Liver (tissue), 8 donors: ENCODE measurements at regions not wholly inside any gene's neighbourhood (a gene's known extent, or its start where the extent isn't known, plus 50 kb on each side); places are given as distances from the start of the nearest gene placed in this dataset.

Experiments
- DNase-seq: peaks from one replicate; pipeline ENCODE4 v3.0.0-alpha.2; 2017; ENCODE audit warnings: low spot score
- H3K27ac ChIP-seq, 2 donors: one replicate each; pipeline ENCODE4 v1.7.0; 2013; ENCODE audit warnings: inconsistent platforms in 2 of 2, low read length in 2 of 2, control low read depth in 1 of 2, low read depth in 1 of 2, mild to moderate bottlenecking in 1 of 2
- H3K27me3 ChIP-seq, 4 donors: one replicate each; pipeline versions ENCODE4 v1.6.1 to v1.7.0; 2013; ENCODE audit warnings: low read length in 3 of 4, inconsistent platforms in 1 of 4, mild to moderate bottlenecking in 1 of 4, moderate library complexity in 1 of 4; ENCODE audit not compliant: control insufficient read depth in 4 of 4, insufficient read depth in 4 of 4
- H3K36me3 ChIP-seq, 4 donors: one replicate each; pipeline versions ENCODE4 v1.6.1 to v1.7.0; 2013; ENCODE audit warnings: low read length in 3 of 4, mild to moderate bottlenecking in 3 of 4, low read depth in 1 of 4, moderate library complexity in 1 of 4; ENCODE audit not compliant: control insufficient read depth in 4 of 4, insufficient read depth in 3 of 4
- H3K4me1 ChIP-seq, 4 donors: one replicate each; pipeline versions ENCODE4 v1.6.1 to v1.7.0; 2013; ENCODE audit warnings: low read length in 3 of 4, mild to moderate bottlenecking in 3 of 4, moderate library complexity in 1 of 4; ENCODE audit not compliant: control insufficient read depth in 4 of 4, insufficient read depth in 4 of 4
- H3K4me3 ChIP-seq, 3 donors: one replicate each; pipeline versions ENCODE4 v1.6.1 to v1.7.0; 2013; ENCODE audit warnings: low read length in 3 of 3, control low read depth in 1 of 3, low read depth in 1 of 3, mild to moderate bottlenecking in 1 of 3
- H3K9ac ChIP-seq, 2 donors: one replicate each; pipeline ENCODE4 v1.7.0; 2013; ENCODE audit warnings: low read length in 2 of 2, mild to moderate bottlenecking in 2 of 2, moderate library complexity in 2 of 2, control low read depth in 1 of 2, low read depth in 1 of 2
- H3K9me3 ChIP-seq, 4 donors: one replicate each; pipeline versions ENCODE4 v1.6.1 to v1.7.0; 2013; ENCODE audit warnings: low read length in 3 of 4; ENCODE audit not compliant: control insufficient read depth in 4 of 4
- EGR1 ChIP-seq, 2 donors: IDR thresholded peaks; 2 replicates each; pipeline ENCODE4 v1.6.1; 2016 to 2018; ENCODE audit warnings: antibody characterized with exemption in 2 of 2, low read depth in 2 of 2
- FOXA1 ChIP-seq: IDR thresholded peaks from 2 replicates; pipeline ENCODE4 v1.6.1; 2016; ENCODE audit warnings: antibody characterized with exemption
- FOXA2 ChIP-seq: IDR thresholded peaks from 2 replicates; pipeline ENCODE4 v1.6.1; 2016; ENCODE audit warnings: antibody characterized with exemption
- GABPA ChIP-seq, 2 donors: IDR thresholded peaks in 1 of 2; conservative IDR thresholded peaks in 1 of 2; 2 replicates each; pipeline ENCODE4 v1.6.1; 2016; ENCODE audit warnings: antibody characterized with exemption in 2 of 2, mild to moderate bottlenecking in 1 of 2, moderate library complexity in 1 of 2
- HNF4A ChIP-seq, 2 donors: conservative IDR thresholded peaks; 2 replicates each; pipeline ENCODE4 v1.6.1; 2016; ENCODE audit warnings: antibody characterized with exemption in 2 of 2, mild to moderate bottlenecking in 2 of 2
- HNF4G ChIP-seq: IDR thresholded peaks from 2 replicates; pipeline ENCODE4 v1.6.1; 2016; ENCODE audit warnings: antibody characterized with exemption
- JUND ChIP-seq, 2 donors: IDR thresholded peaks; 2 replicates each; pipeline ENCODE4 v1.6.1; 2016; ENCODE audit warnings: antibody characterized with exemption in 2 of 2
- NR2F2 ChIP-seq: IDR thresholded peaks from 2 replicates; pipeline ENCODE4 v1.6.1; 2016; ENCODE audit warnings: antibody characterized with exemption
- RAD21 ChIP-seq, 2 donors: IDR thresholded peaks; 2 replicates each; pipeline ENCODE4 v1.6.1; 2016; ENCODE audit warnings: antibody characterized with exemption in 2 of 2, mild to moderate bottlenecking in 2 of 2
- RXRA ChIP-seq, 2 donors: IDR thresholded peaks; 2 replicates each; pipeline ENCODE4 v1.6.1; 2017 to 2018; ENCODE audit warnings: antibody characterized with exemption in 2 of 2, mild to moderate bottlenecking in 1 of 2
- SP1 ChIP-seq: IDR thresholded peaks from 2 replicates; pipeline ENCODE4 v1.6.1; 2018; ENCODE audit warnings: antibody characterized with exemption, mild to moderate bottlenecking
- TAF1 ChIP-seq: conservative IDR thresholded peaks from 2 replicates; pipeline ENCODE4 v1.6.1; 2016; ENCODE audit warnings: antibody characterized with exemption, mild to moderate bottlenecking
- YY1 ChIP-seq: IDR thresholded peaks from 2 replicates; pipeline ENCODE4 v1.6.1; 2016; ENCODE audit warnings: antibody characterized with exemption, mild to moderate bottlenecking
- WGBS: extraction: QIAGEN DNeasy Blood & Tissue Kit; methylation state at CpG from one replicate; pipeline ENCODE4 v1.1.7; 2013; 5-methylcytosine and 5-hydroxymethylcytosine counted together
- TF ChIP-seq, protein P1 (sequence below): IDR thresholded peaks from 2 replicates; pipeline ENCODE4 v1.6.1; 2016; ENCODE audit warnings: antibody characterized with exemption
- TF ChIP-seq, protein P2 (sequence below): IDR thresholded peaks from 2 replicates; pipeline ENCODE4 v1.6.1; 2016; ENCODE audit warnings: antibody characterized with exemption, mild to moderate bottlenecking
- TF ChIP-seq, protein P3 (sequence below): fragments of 150-350 bp; IDR thresholded peaks from 2 replicates; pipeline ENCODE4 v1.5.1; 2017; ENCODE audit warnings: improper control_type of control experiment, low read depth, low read length; ENCODE audit not compliant: missing input control
- TF ChIP-seq, protein P4 (sequence below): IDR thresholded peaks from 2 replicates; pipeline ENCODE4 v1.6.1; 2016; ENCODE audit warnings: antibody characterized with exemption
- TF ChIP-seq, protein P5 (sequence below): IDR thresholded peaks from 2 replicates; pipeline ENCODE4 v1.6.1; 2016; ENCODE audit warnings: antibody characterized with exemption
- donor health status: healthy.
- donor health status: healthy.
- donor health status: healthy.
- donor health status: healthy.
- donor health status: healthy.

DNA sequence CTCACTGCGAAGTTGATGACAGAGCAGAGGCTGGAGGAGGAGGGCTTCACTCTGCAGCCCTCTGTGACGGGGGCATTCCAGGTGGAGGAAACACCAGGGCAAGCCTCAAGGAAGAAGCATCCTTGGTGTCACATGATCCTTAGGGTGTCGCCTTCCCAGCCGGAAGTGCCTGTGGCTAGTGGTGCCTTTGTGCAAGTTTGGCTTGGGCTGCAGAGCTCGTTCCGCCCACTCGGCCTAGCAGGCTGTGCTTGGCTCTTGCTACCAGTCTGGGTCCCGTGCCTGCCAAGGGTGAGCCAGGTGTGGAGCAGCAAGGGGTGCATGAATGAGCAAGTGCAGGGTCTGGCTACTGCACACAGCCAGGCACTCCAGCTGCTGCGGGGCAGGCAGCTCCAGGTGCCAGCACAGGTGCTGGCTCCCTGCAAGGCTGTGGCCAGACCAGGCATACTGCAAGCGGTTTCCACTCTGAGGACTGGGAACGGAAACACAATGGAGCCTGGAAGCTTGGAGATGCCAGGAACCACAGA, 325.3 kb upstream of the SMIM21 start:
- 73% methylated on average over 11 of the region's 11 CpGs for WGBS
- DNase-seq = no peak
- Histone ChIP-seq H3K4me1 (no peaks in the 10 kb centered on the region), H3K4me3 (no peak overlapping the region), H3K9me3 (no peaks in the 10 kb centered on the region), H3K36me3 (no peaks in the 10 kb centered on the region), H3K27ac (no peak overlapping the region), H3K27me3 (no peaks in the 10 kb centered on the region), H3K9ac (no peak overlapping the region)
- TF ChIP-seq GABPA (IDR thresholded peaks at IDR 0.05 in 1 of 2, conservative IDR thresholded peaks at IDR 0.05 in 1 of 2) (no peak), HNF4A (conservative IDR thresholded peaks at IDR 0.05) (no peak), RAD21 (IDR thresholded peaks at IDR 0.05) (no peak), TAF1 (no peak), YY1 (no peak), FOXA2 (no peak), FOXA1 (no peak), HNF4G (no peak), EGR1 (IDR thresholded peaks at IDR 0.05; ENCODE audit: low read depth in 2 of 2) (no peak), JUND (IDR thresholded peaks at IDR 0.05) (no peak), SP1 (no peak), RXRA (IDR thresholded peaks at IDR 0.05) (no peak), NR2F2 (no peak)
- TF ChIP-seq, protein P1, sequence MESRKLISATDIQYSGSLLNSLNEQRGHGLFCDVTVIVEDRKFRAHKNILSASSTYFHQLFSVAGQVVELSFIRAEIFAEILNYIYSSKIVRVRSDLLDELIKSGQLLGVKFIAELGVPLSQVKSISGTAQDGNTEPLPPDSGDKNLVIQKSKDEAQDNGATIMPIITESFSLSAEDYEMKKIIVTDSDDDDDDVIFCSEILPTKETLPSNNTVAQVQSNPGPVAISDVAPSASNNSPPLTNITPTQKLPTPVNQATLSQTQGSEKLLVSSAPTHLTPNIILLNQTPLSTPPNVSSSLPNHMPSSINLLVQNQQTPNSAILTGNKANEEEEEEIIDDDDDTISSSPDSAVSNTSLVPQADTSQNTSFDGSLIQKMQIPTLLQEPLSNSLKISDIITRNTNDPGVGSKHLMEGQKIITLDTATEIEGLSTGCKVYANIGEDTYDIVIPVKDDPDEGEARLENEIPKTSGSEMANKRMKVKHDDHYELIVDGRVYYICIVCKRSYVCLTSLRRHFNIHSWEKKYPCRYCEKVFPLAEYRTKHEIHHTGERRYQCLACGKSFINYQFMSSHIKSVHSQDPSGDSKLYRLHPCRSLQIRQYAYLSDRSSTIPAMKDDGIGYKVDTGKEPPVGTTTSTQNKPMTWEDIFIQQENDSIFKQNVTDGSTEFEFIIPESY = no peak
- TF ChIP-seq, protein P2, sequence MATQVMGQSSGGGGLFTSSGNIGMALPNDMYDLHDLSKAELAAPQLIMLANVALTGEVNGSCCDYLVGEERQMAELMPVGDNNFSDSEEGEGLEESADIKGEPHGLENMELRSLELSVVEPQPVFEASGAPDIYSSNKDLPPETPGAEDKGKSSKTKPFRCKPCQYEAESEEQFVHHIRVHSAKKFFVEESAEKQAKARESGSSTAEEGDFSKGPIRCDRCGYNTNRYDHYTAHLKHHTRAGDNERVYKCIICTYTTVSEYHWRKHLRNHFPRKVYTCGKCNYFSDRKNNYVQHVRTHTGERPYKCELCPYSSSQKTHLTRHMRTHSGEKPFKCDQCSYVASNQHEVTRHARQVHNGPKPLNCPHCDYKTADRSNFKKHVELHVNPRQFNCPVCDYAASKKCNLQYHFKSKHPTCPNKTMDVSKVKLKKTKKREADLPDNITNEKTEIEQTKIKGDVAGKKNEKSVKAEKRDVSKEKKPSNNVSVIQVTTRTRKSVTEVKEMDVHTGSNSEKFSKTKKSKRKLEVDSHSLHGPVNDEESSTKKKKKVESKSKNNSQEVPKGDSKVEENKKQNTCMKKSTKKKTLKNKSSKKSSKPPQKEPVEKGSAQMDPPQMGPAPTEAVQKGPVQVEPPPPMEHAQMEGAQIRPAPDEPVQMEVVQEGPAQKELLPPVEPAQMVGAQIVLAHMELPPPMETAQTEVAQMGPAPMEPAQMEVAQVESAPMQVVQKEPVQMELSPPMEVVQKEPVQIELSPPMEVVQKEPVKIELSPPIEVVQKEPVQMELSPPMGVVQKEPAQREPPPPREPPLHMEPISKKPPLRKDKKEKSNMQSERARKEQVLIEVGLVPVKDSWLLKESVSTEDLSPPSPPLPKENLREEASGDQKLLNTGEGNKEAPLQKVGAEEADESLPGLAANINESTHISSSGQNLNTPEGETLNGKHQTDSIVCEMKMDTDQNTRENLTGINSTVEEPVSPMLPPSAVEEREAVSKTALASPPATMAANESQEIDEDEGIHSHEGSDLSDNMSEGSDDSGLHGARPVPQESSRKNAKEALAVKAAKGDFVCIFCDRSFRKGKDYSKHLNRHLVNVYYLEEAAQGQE = no peak
- TF ChIP-seq, protein P3, sequence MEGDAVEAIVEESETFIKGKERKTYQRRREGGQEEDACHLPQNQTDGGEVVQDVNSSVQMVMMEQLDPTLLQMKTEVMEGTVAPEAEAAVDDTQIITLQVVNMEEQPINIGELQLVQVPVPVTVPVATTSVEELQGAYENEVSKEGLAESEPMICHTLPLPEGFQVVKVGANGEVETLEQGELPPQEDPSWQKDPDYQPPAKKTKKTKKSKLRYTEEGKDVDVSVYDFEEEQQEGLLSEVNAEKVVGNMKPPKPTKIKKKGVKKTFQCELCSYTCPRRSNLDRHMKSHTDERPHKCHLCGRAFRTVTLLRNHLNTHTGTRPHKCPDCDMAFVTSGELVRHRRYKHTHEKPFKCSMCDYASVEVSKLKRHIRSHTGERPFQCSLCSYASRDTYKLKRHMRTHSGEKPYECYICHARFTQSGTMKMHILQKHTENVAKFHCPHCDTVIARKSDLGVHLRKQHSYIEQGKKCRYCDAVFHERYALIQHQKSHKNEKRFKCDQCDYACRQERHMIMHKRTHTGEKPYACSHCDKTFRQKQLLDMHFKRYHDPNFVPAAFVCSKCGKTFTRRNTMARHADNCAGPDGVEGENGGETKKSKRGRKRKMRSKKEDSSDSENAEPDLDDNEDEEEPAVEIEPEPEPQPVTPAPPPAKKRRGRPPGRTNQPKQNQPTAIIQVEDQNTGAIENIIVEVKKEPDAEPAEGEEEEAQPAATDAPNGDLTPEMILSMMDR = no peak
- TF ChIP-seq, protein P4, sequence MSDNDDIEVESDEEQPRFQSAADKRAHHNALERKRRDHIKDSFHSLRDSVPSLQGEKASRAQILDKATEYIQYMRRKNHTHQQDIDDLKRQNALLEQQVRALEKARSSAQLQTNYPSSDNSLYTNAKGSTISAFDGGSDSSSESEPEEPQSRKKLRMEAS = no peak
- TF ChIP-seq, protein P5, sequence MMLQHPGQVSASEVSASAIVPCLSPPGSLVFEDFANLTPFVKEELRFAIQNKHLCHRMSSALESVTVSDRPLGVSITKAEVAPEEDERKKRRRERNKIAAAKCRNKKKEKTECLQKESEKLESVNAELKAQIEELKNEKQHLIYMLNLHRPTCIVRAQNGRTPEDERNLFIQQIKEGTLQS = no peak
